H9 (cell line): ENCODE measurements at regions not wholly inside any gene's neighbourhood (a gene's known extent, or its start where the extent isn't known, plus 50 kb on each side); places are given as distances from the start of the nearest gene placed in this dataset.

Experiments
- DNase-seq: peaks from one replicate; pipeline ENCODE4 v3.0.0-alpha.2; 2017
- H2AFZ ChIP-seq: one replicate; pipeline ENCODE4 v1.6.1; 2013; ENCODE audit warnings: mild to moderate bottlenecking, low read length, control low read depth, moderate library complexity
- H2AK5ac ChIP-seq: 2 replicates; pipeline ENCODE4 v1.6.1; 2013; ENCODE audit warnings: low read length, control low read depth, mixed read lengths; ENCODE audit not compliant: insufficient read length
- H2BK120ac ChIP-seq: one replicate; pipeline ENCODE4 v1.6.1; 2013; ENCODE audit warnings: low read depth, mild to moderate bottlenecking, low read length, control low read depth, inconsistent platforms; ENCODE audit not compliant: poor library complexity, severe bottlenecking
- H2BK12ac ChIP-seq: 2 replicates; pipeline ENCODE4 v1.6.1; 2013; ENCODE audit warnings: low read length, control low read depth, mixed read lengths, low read depth; ENCODE audit not compliant: insufficient read length
- H2BK15ac ChIP-seq: 2 replicates; pipeline ENCODE4 v1.6.1; 2013; ENCODE audit warnings: low read depth, low read length, control low read depth
- H2BK20ac ChIP-seq: one replicate; pipeline ENCODE4 v1.6.1; 2013; ENCODE audit warnings: low read depth, mild to moderate bottlenecking, low read length, control low read depth, inconsistent platforms; ENCODE audit not compliant: poor library complexity, severe bottlenecking
- H2BK5ac ChIP-seq: 2 replicates; pipeline ENCODE4 v1.6.1; 2013; ENCODE audit warnings: low read length, control low read depth, mixed read lengths; ENCODE audit not compliant: insufficient read length
- H3K14ac ChIP-seq: 2 replicates; pipeline ENCODE4 v1.6.1; 2013; ENCODE audit warnings: low read length, control low read depth; ENCODE audit not compliant: insufficient read depth
- H3K18ac ChIP-seq: 2 replicates; pipeline ENCODE4 v1.6.1; 2013; ENCODE audit warnings: low read depth, mild to moderate bottlenecking, mixed read lengths, low read length, control low read depth; ENCODE audit not compliant: insufficient read length
- H3K23ac ChIP-seq: 2 replicates; pipeline ENCODE4 v1.6.1; 2013; ENCODE audit warnings: low read length, control low read depth, mixed read lengths, low read depth; ENCODE audit not compliant: insufficient read length
- H3K23me2 ChIP-seq: 2 replicates; pipeline ENCODE4 v1.6.1; 2013; ENCODE audit warnings: low read depth, mild to moderate bottlenecking, mixed read lengths, low read length, control low read depth; ENCODE audit not compliant: insufficient read length, poor library complexity, severe bottlenecking
- H3K27ac ChIP-seq: 2 replicates; pipeline ENCODE4 v1.5.1; 2013; ENCODE audit warnings: low read length, control low read depth, mixed read lengths, low read depth; ENCODE audit not compliant: insufficient read length
- H3K27me3 ChIP-seq: 2 replicates; pipeline ENCODE4 v1.6.1; 2013; ENCODE audit warnings: low read length, control low read depth, inconsistent platforms; ENCODE audit not compliant: insufficient read depth
- H3K4ac ChIP-seq: 2 replicates; pipeline ENCODE4 v1.6.1; 2013; ENCODE audit warnings: low read depth, mild to moderate bottlenecking, control low read depth, inconsistent platforms, low read length, moderate library complexity
- H3K4me1 ChIP-seq: 2 replicates; pipeline ENCODE4 v1.6.1; 2013; ENCODE audit warnings: low read length, control low read depth, inconsistent platforms; ENCODE audit not compliant: insufficient read depth
- H3K4me2 ChIP-seq: 2 replicates; pipeline ENCODE4 v1.6.1; 2013; ENCODE audit warnings: low read length, control low read depth, mixed read lengths; ENCODE audit not compliant: insufficient read length, insufficient read depth
- H3K56ac ChIP-seq: 2 replicates; pipeline ENCODE4 v1.6.1; 2013; ENCODE audit warnings: low read depth, mild to moderate bottlenecking, mixed read lengths, low read length, control low read depth; ENCODE audit not compliant: insufficient read length
- H3K79me1 ChIP-seq: 2 replicates; pipeline ENCODE4 v1.6.1; 2013; ENCODE audit warnings: low read depth, mild to moderate bottlenecking, moderate library complexity, low read length, control low read depth, inconsistent platforms; ENCODE audit not compliant: insufficient read depth, poor library complexity, severe bottlenecking
- H3K79me2 ChIP-seq: 2 replicates; pipeline ENCODE4 v1.6.1; 2013; ENCODE audit warnings: low read length, control low read depth, inconsistent platforms; ENCODE audit not compliant: insufficient read depth
- H3K9ac ChIP-seq: 2 replicates; pipeline ENCODE4 v1.6.1; 2013; ENCODE audit warnings: low read length, control low read depth, mixed read lengths; ENCODE audit not compliant: insufficient read length; ENCODE audit errors: extremely low read depth
- H3K9me3 ChIP-seq: one replicate; pipeline ENCODE4 v1.6.1; 2013; ENCODE audit warnings: low read depth, low read length, inconsistent platforms; ENCODE audit not compliant: control insufficient read depth
- H3T11ph ChIP-seq: one replicate; pipeline ENCODE4 v1.6.1; 2013; ENCODE audit warnings: mild to moderate bottlenecking, low read length, control low read depth, inconsistent platforms
- H4K20me1 ChIP-seq: one replicate; pipeline ENCODE4 v1.6.1; 2013; ENCODE audit not compliant: control insufficient read depth, insufficient read length, insufficient read depth
- H4K5ac ChIP-seq: 2 replicates; pipeline ENCODE4 v1.6.1; 2013; ENCODE audit warnings: low read depth, mild to moderate bottlenecking, mixed read lengths, low read length, control low read depth; ENCODE audit not compliant: insufficient read length
- H4K8ac ChIP-seq: replicated peaks from 2 replicates; pipeline ENCODE4 v1.6.1; 2013; ENCODE audit warnings: low read length, control low read depth, mixed read lengths, low read depth; ENCODE audit not compliant: insufficient read length
- H4K91ac ChIP-seq: 2 replicates; pipeline ENCODE4 v1.6.1; 2013; ENCODE audit warnings: low read depth, mild to moderate bottlenecking, moderate library complexity, mixed read lengths, low read length, control low read depth; ENCODE audit not compliant: insufficient read length
- H3K27ac Mint-ChIP-seq, 3 experiments: 2 replicates in 2 of 3; 3 replicates in 1 of 3; pipeline ENCODE4 v1.8.0; 2020 to 2021; ENCODE audit warnings: mixed read lengths in 3 of 3, mild to moderate bottlenecking in 1 of 3, moderate library complexity in 1 of 3
- H3K27me3 Mint-ChIP-seq: 2 replicates; pipeline ENCODE4 v1.8.0; 2021; ENCODE audit warnings: low read depth, mild to moderate bottlenecking, moderate library complexity, mixed read lengths
- H3K36me3 Mint-ChIP-seq, 3 experiments: 2 replicates in 2 of 3; 3 replicates in 1 of 3; pipeline ENCODE4 v1.8.0; 2020 to 2021; ENCODE audit warnings: low read depth in 3 of 3, mixed read lengths in 3 of 3; ENCODE audit not compliant: insufficient read depth in 1 of 3
- H3K4me1 Mint-ChIP-seq, 2 experiments: 2 replicates each; pipeline ENCODE4 v1.8.0; 2020; ENCODE audit warnings: mixed read lengths in 2 of 2
- H3K4me3 Mint-ChIP-seq, 2 experiments: 2 replicates in 1 of 2; 3 replicates in 1 of 2; pipeline ENCODE4 v1.8.0; 2020 to 2021; ENCODE audit warnings: mild to moderate bottlenecking in 2 of 2, mixed read lengths in 2 of 2, moderate library complexity in 1 of 2
- H3K9me3 Mint-ChIP-seq, 2 experiments: 2 replicates in 1 of 2; 3 replicates in 1 of 2; pipeline ENCODE4 v1.8.0; 2020; ENCODE audit warnings: mild to moderate bottlenecking in 2 of 2, mixed read lengths in 2 of 2, moderate library complexity in 1 of 2
- WGBS: extraction: QIAGEN DNeasy Blood & Tissue Kit; methylation state at CpG from one replicate; pipeline ENCODE4 v1.1.7; 2013; ENCODE audit warnings: missing lambda C conversion rate, low lambda C conversion rate, mixed read lengths; ENCODE audit not compliant: insufficient read length; ENCODE audit errors: extremely low coverage; 5-methylcytosine and 5-hydroxymethylcytosine counted together
- TF ChIP-seq, protein P1 (sequence below): fragments of 200-600 bp; sonication (generic); conservative IDR thresholded peaks from 3 replicates; pipeline ENCODE4 v1.8.0; 2021; ENCODE audit warnings: antibody characterized with exemption, mild to moderate bottlenecking

DNA sequence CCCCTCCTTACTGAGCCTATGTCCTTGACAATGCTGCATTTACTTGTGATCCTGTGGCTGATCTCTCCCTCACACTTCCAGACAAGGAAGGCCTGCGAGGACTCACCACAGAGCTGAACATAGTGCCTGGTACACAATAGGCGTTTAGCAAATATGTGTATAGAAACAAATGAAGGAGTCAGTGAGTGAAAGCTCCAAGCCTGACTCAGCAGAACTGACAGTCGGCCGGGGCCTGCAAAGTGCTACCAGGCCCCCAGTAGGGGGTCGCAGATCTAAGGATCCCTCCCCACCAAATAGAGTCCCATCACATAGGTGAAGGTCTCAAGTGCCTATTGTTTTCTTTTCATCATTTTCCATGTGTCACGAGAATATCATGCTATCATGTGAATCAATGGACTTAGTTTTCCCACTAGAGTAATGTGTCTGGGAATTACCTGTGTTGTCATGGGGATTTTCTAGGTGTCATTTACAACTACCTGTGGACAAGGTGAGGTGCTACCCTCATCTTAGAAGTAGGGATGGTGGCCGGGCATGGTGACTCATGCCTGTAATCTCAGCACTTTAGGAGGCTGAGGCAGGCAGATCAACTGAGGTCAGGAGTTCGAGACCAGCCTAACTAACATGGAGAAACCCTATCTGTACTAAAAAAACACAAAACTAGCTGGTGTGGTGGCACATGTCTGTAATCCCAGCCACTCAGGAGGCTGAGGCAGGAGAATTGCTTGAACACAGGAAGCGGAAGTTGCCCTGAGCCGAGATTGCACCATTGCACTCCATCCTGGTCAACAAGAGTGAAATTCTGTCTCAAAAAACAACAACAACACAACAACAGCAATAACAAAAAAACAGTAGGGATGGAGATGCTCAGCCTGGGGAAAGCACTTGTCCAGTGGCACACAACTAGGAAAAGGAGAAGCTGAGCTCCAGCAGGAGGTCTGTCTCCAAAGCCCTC, 50.3 kb upstream of the CYP2A7 start:
- Histone ChIP-seq H3K56ac (no peak overlapping the region), H3K27me3 (no peaks in the 10 kb centered on the region), H2BK15ac (no peak overlapping the region), H2BK20ac (no peak overlapping the region), H4K5ac (no peak overlapping the region), H4K20me1 (no peaks in the 10 kb centered on the region), H3K9ac (no peak overlapping the region), H3K23me2 (no peaks in the 10 kb centered on the region), H2AFZ (no peak overlapping the region), H2BK12ac (no peak overlapping the region), H3K14ac (no peak overlapping the region), H2AK5ac (no peak overlapping the region), H3K27ac (no peak overlapping the region), H3K18ac (no peak overlapping the region), H3K4ac (no peak overlapping the region), H4K8ac (no peak overlapping the region), H4K91ac (no peak overlapping the region), H3K9me3 (no peaks in the 10 kb centered on the region), H3K79me2 (no peaks in the 10 kb centered on the region), H3K4me1 (no peaks in the 10 kb centered on the region), H3T11ph (no peak overlapping the region), H3K23ac (no peak overlapping the region), H2BK120ac (no peak overlapping the region), H3K4me2 (no peak overlapping the region), H3K79me1 (no peaks in the 10 kb centered on the region), H2BK5ac (no peak overlapping the region)
- Mint-ChIP-seq H3K9me3 (no peaks in the 10 kb centered on the region; a peak in 1 of 5 replicates), H3K27me3 (peaks cover 8% of the 10 kb centered on the region), H3K4me3 (no peak overlapping the region), H3K36me3 (no peaks in the 10 kb centered on the region; a peak in 1 of 7 replicates), H3K4me1 (peaks cover 5 to 10% of the 10 kb centered on the region in 2 experiments), H3K27ac (peak overlapping the region in 2 of 3 experiments; percentile 17 to 40; a peak in 4 of 7 replicates)
- TF ChIP-seq, protein P1, sequence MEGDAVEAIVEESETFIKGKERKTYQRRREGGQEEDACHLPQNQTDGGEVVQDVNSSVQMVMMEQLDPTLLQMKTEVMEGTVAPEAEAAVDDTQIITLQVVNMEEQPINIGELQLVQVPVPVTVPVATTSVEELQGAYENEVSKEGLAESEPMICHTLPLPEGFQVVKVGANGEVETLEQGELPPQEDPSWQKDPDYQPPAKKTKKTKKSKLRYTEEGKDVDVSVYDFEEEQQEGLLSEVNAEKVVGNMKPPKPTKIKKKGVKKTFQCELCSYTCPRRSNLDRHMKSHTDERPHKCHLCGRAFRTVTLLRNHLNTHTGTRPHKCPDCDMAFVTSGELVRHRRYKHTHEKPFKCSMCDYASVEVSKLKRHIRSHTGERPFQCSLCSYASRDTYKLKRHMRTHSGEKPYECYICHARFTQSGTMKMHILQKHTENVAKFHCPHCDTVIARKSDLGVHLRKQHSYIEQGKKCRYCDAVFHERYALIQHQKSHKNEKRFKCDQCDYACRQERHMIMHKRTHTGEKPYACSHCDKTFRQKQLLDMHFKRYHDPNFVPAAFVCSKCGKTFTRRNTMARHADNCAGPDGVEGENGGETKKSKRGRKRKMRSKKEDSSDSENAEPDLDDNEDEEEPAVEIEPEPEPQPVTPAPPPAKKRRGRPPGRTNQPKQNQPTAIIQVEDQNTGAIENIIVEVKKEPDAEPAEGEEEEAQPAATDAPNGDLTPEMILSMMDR = no peak
- WGBS = no CpG with 5 or more reads among the region's 10 CpGs
- DNase-seq = no peak
